ENCODE measurements at regions not wholly inside any gene's neighbourhood (a gene's known extent, or its start where the extent isn't known, plus 50 kb on each side); places are given as distances from the start of the nearest gene placed in this dataset.

DNA sequence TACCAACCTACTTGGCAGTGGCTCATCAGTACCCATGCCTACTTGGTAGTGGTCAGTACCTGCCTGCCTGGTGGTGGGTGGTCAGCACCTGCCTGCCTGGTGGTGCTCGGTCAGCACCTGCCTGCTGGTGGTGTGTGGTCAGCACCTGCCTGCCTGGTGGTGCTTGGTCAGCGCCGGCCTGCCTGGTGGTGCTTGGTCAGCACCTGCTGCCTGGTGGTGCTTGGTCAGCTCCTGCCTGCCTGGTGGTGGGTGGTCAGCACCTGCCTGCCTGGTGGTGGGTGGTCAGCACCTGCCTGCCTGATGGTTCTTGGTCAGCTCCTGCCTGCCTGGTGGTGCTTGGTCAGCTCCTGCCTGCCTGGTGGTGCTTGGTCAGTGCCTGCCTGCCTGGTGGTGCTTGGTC, 329.6 kb downstream of the RRAGC start:
- TF ChIP-seq RAD21 (IDR thresholded peaks at IDR 0.05), result no peak
- no peak for TF ChIP-seq HNF4G (IDR thresholded peaks at IDR 0.05)
- TF ChIP-seq, protein P1, sequence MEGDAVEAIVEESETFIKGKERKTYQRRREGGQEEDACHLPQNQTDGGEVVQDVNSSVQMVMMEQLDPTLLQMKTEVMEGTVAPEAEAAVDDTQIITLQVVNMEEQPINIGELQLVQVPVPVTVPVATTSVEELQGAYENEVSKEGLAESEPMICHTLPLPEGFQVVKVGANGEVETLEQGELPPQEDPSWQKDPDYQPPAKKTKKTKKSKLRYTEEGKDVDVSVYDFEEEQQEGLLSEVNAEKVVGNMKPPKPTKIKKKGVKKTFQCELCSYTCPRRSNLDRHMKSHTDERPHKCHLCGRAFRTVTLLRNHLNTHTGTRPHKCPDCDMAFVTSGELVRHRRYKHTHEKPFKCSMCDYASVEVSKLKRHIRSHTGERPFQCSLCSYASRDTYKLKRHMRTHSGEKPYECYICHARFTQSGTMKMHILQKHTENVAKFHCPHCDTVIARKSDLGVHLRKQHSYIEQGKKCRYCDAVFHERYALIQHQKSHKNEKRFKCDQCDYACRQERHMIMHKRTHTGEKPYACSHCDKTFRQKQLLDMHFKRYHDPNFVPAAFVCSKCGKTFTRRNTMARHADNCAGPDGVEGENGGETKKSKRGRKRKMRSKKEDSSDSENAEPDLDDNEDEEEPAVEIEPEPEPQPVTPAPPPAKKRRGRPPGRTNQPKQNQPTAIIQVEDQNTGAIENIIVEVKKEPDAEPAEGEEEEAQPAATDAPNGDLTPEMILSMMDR (IDR thresholded peaks at IDR 0.05; ENCODE audit: low read depth, low read length, missing input control), result no peak
- no peak for TF ChIP-seq JUND (IDR thresholded peaks at IDR 0.05)
- TF ChIP-seq RXRA (IDR thresholded peaks at IDR 0.05), result no peak

All from liver (tissue), 3 donors.